K562 (cell line): ENCODE measurements at regions not wholly inside any gene's neighbourhood (a gene's known extent, or its start where the extent isn't known, plus 50 kb on each side); places are given as distances from the start of the nearest gene placed in this dataset.

Source experiments
- CBX2 ChIP-seq: fragments of 200-600 bp; sonication (generic); IDR thresholded peaks from one replicate; pipeline ENCODE4 v1.6.1; 2012; ENCODE audit warnings: mild to moderate bottlenecking, low read length, inconsistent platforms; ENCODE audit not compliant: insufficient read depth, poor library complexity, severe bottlenecking
- EGR1 ChIP-seq: fragments of 450-650 bp; conservative IDR thresholded peaks from 2 replicates; pipeline ENCODE4 v1.6.1; 2017; ENCODE audit warnings: mild to moderate bottlenecking
- ILF3 ChIP-seq: fragments of 450-650 bp; IDR thresholded peaks from 2 replicates; pipeline ENCODE4 v1.6.1; 2018; ENCODE audit warnings: antibody characterized with exemption, mild to moderate bottlenecking, moderate library complexity, borderline replicate concordance
- NUFIP1 ChIP-seq: fragments of 450-650 bp; IDR thresholded peaks from 2 replicates; pipeline ENCODE4 v1.6.1; 2018; ENCODE audit not compliant: partially characterized antibody
- ZNF785 ChIP-seq: fragments of 250-450 bp; sonication (Bioruptor Pico); IDR thresholded peaks from 2 replicates; pipeline ENCODE4 v1.4.0; 2020; ENCODE audit warnings: mild to moderate bottlenecking
- TF ChIP-seq, protein P1 (sequence below): fragments of 150-350 bp; IDR thresholded peaks from 2 replicates; pipeline ENCODE4 v1.6.1; 2014; ENCODE audit warnings: low read depth, mild to moderate bottlenecking, low read length, borderline replicate concordance
- TF ChIP-seq, protein P2 (sequence below): fragments of 250-450 bp; sonication (Bioruptor Pico); IDR thresholded peaks from 2 replicates; pipeline ENCODE4 v1.5.1; 2021; ENCODE audit warnings: mild to moderate bottlenecking

DNA sequence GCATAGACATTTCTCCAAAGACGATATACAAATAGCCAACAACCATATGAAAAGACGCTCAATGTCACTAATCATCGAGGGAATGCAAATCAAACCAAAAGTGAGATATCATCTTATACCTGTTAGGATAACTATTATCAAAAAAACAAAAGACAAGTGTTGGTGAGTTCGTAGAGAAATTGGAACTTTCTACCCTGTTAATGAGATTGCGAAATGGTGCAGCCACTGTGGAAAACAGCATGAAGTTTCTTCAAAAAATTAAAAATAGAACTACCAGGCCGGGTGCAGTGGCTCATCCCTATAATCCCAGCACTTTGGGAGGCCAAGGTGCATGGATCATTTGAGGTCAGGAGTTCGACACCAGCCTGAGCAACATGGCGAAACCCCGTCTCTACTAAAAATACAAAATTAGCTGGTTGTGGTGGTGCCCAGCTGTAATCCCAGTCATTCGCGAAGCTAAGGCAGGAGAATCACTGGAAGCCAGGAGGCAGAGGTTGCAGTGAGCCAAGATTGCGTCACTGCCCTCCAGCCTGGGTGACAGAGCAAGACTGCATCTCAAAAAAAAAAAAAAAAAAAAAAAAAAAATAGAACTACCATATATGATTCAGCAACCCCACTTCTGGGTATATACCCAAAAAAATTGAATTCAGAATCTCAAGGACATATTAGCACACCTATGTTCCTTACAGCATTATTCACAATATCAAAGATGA is 170.0 kb upstream of the ZNF184 start:
- TF ChIP-seq NUFIP1: no peak
- TF ChIP-seq CBX2: no peak
- TF ChIP-seq EGR1: no peak
- TF ChIP-seq ZNF785 (CRISPR knock-in tag): no peak
- TF ChIP-seq ILF3: no peak
- TF ChIP-seq, protein P1, sequence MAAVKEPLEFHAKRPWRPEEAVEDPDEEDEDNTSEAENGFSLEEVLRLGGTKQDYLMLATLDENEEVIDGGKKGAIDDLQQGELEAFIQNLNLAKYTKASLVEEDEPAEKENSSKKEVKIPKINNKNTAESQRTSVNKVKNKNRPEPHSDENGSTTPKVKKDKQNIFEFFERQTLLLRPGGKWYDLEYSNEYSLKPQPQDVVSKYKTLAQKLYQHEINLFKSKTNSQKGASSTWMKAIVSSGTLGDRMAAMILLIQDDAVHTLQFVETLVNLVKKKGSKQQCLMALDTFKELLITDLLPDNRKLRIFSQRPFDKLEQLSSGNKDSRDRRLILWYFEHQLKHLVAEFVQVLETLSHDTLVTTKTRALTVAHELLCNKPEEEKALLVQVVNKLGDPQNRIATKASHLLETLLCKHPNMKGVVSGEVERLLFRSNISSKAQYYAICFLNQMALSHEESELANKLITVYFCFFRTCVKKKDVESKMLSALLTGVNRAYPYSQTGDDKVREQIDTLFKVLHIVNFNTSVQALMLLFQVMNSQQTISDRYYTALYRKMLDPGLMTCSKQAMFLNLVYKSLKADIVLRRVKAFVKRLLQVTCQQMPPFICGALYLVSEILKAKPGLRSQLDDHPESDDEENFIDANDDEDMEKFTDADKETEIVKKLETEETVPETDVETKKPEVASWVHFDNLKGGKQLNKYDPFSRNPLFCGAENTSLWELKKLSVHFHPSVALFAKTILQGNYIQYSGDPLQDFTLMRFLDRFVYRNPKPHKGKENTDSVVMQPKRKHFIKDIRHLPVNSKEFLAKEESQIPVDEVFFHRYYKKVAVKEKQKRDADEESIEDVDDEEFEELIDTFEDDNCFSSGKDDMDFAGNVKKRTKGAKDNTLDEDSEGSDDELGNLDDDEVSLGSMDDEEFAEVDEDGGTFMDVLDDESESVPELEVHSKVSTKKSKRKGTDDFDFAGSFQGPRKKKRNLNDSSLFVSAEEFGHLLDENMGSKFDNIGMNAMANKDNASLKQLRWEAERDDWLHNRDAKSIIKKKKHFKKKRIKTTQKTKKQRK: no peak
- TF ChIP-seq, protein P2, sequence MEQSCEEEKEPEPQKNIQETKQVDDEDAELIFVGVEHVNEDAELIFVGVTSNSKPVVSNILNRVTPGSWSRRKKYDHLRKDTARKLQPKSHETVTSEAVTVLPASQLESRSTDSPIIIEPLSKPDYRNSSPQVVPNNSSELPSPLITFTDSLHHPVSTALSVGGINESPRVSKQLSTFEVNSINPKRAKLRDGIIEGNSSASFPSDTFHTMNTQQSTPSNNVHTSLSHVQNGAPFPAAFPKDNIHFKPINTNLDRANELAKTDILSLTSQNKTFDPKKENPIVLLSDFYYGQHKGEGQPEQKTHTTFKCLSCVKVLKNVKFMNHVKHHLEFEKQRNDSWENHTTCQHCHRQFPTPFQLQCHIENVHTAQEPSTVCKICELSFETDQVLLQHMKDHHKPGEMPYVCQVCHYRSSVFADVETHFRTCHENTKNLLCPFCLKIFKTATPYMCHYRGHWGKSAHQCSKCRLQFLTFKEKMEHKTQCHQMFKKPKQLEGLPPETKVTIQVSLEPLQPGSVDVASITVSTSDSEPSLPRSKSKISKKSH: no peak
